HL-60 (cell line): ENCODE measurements at regions not wholly inside any gene's neighbourhood (a gene's known extent, or its start where the extent isn't known, plus 50 kb on each side); places are given as distances from the start of the nearest gene placed in this dataset.

Source experiments
- DNase-seq, 2 experiments: peaks; one replicate each; pipeline ENCODE4 v3.0.0-alpha.2; 2010 to 2020; ENCODE audit warnings: low read depth in 1 of 2, low spot score in 1 of 2
- H3K27ac ChIP-seq: fragments of 250-450 bp; sonication (Bioruptor Pico); replicated peaks from 2 replicates; pipeline ENCODE4 v1.5.1; 2020; ENCODE audit warnings: mild to moderate bottlenecking, moderate library complexity
- H3K27me3 ChIP-seq: fragments of 250-450 bp; sonication (Bioruptor Pico); 2 replicates; pipeline ENCODE4 v1.5.1; 2021; ENCODE audit warnings: mild to moderate bottlenecking, moderate library complexity; ENCODE audit not compliant: insufficient read depth, poor library complexity, severe bottlenecking
- H3K4me3 ChIP-seq: replicated peaks from 2 replicates; pipeline ENCODE4 v1.5.1; 2011; ENCODE audit warnings: mild to moderate bottlenecking, control low read depth, low read length; ENCODE audit not compliant: insufficient read depth
- CTCF ChIP-seq: IDR thresholded peaks from one replicate; pipeline ENCODE4 v1.5.1; 2011; ENCODE audit warnings: low read length, control low read depth, inconsistent platforms; ENCODE audit not compliant: insufficient read depth
- GABPA ChIP-seq: IDR thresholded peaks from 2 replicates; pipeline ENCODE4 v1.6.1; 2012; ENCODE audit warnings: low read depth
- POLR2AphosphoS5 ChIP-seq: IDR thresholded peaks from 2 replicates; pipeline ENCODE4 v1.6.1; 2012; ENCODE audit warnings: low read depth
- REST ChIP-seq: IDR thresholded peaks from 2 replicates; pipeline ENCODE4 v1.6.1; 2012; ENCODE audit warnings: low read depth; ENCODE audit not compliant: insufficient replicate concordance
- SPI1 ChIP-seq: IDR thresholded peaks from 2 replicates; pipeline ENCODE4 v1.6.1; 2012; ENCODE audit warnings: low read depth, mild to moderate bottlenecking, borderline replicate concordance

GRCh38 chr6:106797186-106797585, 167.8 kb downstream of the QRSL1 start:
- TF ChIP-seq CTCF (no peak), GABPA (no peak), POLR2AphosphoS5 (no peak), REST (no peak)
- Histone ChIP-seq H3K27me3 (peaks cover 3% of the 10 kb centered on the region), H3K4me3 (no peak overlapping the region), H3K27ac (no peak overlapping the region)
- no peak for DNase-seq

GRCh38 chr6:106796781-106797180, 167.4 kb downstream of the QRSL1 start:
- TF ChIP-seq GABPA (no peak), POLR2AphosphoS5 (no peak), CTCF (no peak), SPI1 (no peak), REST (no peak)
- no peak overlapping the region for H3K4me3 ChIP-seq

GRCh38 chr6:106794129-106794528, 164.8 kb downstream of the QRSL1 start:
- TF ChIP-seq REST = no peak
- TF ChIP-seq SPI1 = no peak
- no peak for TF ChIP-seq GABPA
- no peak for TF ChIP-seq CTCF
- no peak for TF ChIP-seq POLR2AphosphoS5
- H3K27ac ChIP-seq = no peak overlapping the region

More at GRCh38 chr6:106796781-106797180, 167.4 kb downstream of the QRSL1 start:
- H3K27ac ChIP-seq = no peak overlapping the region
- H3K27me3 ChIP-seq = peaks cover 3% of the 10 kb centered on the region
- no peak for DNase-seq

More at GRCh38 chr6:106794129-106794528, 164.8 kb downstream of the QRSL1 start:
- Histone ChIP-seq H3K4me3 (no peak overlapping the region), H3K27me3 (peaks cover 3% of the 10 kb centered on the region)
- DNase-seq = no peak
